OCI-M1 (cell line): ENCODE measurements at regions not wholly inside any gene's neighbourhood (a gene's known extent, or its start where the extent isn't known, plus 50 kb on each side); places are given as distances from the start of the nearest gene placed in this dataset.

ENCODE experiments used
- DNase-seq: peaks from one replicate; lab custom pipeline; 2025; lab: John Stamatoyannopoulos, UW

DNA sequence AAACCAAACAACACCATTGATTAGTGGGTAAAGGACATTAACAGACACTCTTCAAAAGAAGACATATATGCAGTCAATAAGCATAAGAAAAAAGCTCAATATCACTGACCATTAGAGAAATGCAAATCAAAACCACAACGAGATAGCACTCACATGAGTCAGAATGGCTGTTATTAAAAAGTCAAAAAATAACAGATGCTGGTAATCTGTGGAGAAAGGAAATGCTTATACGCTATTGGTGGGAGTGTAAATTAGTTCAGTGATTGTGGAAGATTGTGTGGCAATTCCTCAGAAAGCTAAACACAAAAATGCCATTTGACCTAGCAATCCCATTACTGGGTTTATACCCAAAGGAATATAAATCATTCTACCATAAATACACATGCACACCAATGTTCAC, 182.6 kb downstream of the TRPC6 start:
- no peak for DNase-seq

DNA sequence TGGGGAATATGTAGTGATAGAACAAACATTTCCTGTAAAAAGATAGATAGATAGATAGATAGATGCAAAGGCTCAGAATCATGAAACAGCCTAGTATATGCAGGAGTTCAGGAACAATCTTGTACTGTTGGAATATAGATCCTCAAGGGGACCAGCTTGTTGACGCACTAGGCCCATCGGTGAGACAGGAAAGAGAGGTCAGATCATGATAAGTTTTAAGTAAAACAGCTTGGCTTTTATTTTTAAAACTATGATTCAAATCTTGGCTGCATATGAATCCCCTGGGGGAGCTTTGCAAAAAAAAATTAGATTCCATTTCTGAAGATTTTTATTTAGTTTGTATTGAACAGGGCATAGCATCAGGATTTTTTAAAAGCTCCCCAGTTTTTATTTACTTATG, 185.8 kb downstream of the TRPC6 start:
- DNase-seq = no peak

DNA sequence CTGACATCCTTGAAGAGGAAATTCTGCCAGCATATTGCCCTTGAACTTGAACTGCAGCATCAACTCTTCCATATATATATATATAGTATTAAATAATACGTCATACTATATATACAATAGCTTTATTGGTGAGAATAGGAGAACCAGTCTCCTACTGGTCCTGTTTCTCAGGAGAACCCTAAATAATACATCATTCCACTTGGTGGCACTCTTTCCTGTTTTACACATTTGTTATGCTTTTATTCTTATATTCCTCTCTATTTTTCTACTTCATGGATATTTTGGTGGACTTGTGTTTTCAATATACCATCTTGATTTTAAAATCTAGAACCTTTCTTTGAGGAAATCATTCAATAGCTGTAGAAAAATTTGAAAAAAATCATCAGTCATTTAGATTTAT, 193.3 kb downstream of the TRPC6 start:
- DNase-seq = peak; percentile 26

DNA sequence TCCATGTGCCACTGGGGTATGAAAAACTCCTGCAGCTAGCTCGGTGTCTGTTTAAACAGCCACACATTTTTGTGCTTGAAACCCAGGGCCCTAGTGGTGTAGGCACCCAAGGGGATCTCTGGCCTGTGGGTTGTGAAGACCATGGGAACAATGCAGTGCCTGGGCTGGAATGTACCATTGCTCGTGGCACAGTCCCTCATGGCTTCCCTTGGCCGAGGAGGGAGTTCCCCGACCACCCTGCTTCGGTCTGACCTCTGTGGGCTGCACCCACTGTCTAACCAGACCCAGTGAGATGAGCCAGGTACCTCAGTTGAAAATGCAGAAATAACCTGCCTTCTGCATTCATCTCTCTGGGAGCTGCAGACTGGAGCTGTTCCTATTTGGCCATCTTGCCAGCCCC, 214.0 kb downstream of the TRPC6 start:
- no peak for DNase-seq

DNA sequence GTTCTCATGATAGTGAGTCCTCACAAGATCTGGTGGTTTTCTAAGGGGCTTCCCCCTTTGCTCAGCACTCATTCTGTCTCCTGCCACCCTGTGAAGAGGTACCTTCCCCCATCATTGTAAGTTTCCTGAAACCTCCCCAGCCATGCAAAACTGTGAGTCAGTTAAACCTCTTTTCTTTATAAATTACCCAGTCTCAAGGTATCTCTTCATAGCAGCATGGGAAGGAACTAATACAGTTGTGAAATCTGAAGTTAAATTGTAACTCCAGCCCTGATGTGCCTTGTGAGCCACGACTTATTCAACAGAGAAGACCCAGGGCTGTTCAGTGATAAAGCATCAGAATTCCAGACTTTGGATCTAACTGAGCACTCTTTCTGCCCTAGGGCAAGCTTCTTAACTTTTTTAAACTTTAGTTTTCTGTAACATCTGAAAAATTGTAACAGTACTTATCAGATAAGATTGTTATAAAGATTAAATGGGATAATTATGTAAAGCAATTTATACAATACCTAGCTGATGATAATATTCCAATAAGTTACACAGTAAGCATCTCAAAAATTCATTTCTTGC, 220.0 kb downstream of the TRPC6 start:
- DNase-seq = no peak

DNA sequence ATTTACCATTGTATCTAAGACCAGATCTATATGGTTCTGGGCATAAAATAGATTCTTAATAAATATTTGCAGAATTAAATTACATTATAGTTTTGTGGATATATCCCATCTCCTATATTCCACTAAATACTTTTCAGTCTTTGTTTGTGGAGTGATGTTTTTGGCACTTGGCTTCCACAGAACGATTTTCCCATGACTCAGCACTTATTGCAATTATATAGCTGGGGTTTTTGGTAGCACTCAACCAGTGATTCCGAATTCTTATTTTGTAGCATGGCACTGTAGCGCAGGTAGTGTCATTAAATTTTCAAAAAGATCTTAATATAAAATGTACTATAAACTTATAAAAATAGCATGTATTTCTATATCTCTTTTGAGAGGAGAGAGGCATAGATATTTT, 221.2 kb downstream of the TRPC6 start:
- no peak for DNase-seq

DNA sequence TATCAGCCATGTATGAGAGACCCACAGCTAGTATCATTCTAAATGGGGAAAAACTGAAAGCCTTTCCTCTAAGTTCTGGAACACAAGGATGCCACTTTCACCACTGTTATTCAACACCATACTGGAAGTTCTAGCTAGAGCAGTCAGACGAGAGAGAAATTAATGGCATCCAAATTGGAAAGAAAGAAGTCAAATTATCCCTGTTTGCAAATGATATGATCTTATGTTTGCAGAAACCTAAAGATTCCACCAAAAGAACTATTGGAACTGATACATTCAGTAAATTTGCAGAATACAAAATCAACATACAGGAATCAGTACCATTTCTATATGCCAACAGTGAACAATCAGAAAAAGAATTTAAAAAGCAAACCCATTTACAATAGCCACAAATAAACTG, 226.0 kb downstream of the TRPC6 start:
- DNase-seq = no peak

GRCh38 chr11:101354801-101355200, 225.2 kb upstream of the PGR start:
- DNase-seq = no peak

DNA sequence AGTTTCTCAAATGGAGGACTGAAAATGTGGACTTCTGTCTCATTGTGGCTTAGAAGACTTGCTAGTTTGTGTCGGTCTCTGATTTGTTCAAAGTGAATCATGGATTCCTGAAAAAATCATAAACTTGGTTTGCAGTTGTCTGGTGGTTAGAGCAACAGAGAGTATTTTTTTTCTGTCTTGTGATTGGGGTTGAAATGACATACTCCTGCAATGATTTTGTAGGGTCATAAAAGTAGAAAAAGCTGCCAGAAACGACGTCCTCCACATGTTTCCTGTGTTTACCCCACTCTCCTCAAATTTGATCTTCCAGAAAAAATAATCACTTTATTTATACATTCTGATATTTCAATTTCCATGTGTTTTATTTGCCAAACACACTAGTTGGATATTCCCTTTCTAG, 219.2 kb upstream of the PGR start:
- no peak for DNase-seq

DNA sequence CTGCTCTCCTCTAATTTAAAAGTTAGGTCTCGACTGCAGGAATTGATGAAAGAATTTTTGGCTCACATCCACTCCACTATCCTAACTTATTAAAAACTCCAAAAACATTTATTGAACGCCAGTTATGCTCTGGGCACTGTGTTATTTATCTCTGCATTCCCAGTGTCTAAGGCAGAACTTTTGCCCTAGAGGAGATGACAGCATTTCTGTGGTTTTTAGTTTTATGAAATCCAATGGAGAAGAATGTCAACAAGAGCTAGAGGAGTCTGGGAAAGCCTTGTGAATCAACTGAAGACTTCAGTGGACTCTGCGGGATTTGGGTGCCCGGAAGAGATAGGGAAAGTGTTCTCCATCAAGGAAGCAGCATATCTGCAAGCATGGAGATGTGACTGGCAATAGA, 217.0 kb upstream of the PGR start:
- no peak for DNase-seq

- DNase-seq = no peak
Observed at GRCh38 chr11:101345891-101346290, 216.3 kb upstream of the PGR start.

- no peak for DNase-seq
Observed at GRCh38 chr11:101342307-101342706, 212.7 kb upstream of the PGR start.

DNA sequence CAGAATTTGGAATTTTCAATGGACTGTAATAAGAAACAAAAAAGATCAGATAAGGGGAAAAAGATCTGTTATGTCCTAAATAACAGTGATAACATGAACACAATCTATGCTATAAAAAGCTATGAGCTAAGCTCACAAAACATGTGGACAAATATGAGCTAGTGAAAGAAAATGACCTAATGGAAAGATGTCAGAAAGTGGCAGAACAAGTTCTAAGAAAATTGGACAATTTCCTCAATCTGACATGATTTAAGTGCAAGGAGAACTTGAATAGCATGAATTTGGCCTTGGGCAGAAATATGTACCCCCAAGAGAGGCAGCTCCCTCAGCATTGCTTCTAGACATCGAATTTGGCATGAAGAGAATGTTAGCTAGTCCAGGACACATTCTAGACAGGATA, 212.0 kb upstream of the PGR start:
- no peak for DNase-seq

DNA sequence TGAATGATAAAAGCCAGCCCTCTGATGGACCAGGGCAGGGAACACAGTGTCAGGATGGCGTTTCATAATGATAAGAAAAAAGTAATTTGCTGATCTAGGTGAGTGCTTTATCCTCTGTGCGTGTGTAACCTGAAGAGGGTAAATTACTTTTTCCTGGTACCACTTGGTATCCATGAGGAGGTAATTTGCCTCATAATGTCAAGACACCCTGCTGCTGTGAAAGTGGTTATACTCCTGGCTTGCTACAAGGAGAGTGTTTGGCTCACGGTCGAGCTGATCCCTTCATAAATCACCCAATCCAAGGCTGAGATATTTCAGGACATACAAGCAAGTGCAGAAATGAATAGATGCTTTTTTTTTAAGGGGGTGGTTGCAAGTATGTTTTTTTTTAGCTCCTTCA, 207.2 kb upstream of the PGR start:
- DNase-seq = no peak

DNA sequence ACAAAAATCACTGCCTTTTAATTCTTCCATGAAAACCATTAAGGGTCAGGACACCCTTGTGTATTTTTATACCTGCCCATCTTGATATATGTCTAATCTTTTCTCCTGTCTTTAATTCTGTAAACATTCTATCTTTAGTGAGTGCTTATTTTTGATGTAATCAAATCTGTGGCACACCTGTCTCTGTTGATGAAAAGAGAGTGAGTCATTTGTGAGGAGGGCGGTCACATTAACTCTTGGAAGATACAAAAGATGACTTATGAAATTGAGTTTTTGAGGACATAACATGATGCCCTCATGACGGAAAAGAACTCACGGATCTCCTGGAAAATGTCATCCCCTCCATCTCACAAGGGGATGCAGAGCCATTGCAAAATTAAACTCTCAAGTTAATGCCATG, 206.5 kb upstream of the PGR start:
- no peak for DNase-seq

GRCh38 chr11:101334581-101334980, 205.0 kb upstream of the PGR start:
- DNase-seq = no peak

GRCh38 chr11:101331411-101331810, 201.8 kb upstream of the PGR start:
- DNase-seq = no peak

DNA sequence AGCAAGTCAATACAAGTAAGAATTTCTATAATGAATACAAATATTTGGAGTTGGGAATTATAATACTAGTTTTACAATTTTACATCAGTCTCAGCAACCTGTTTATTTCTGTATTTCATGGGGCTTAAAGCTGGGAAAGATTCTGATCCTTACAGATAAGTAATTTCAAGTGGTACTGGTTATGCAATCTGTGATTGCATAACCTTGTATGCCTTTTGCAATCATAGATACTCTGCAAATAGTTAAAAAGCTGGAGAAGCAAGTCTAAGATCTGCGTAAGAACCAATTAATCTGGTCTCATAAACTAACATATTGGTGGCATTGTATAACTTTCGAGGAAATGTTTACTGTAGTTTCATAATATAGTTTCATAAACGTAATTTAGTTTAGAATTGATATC, 198.3 kb upstream of the PGR start:
- peak; percentile 44 for DNase-seq

DNA sequence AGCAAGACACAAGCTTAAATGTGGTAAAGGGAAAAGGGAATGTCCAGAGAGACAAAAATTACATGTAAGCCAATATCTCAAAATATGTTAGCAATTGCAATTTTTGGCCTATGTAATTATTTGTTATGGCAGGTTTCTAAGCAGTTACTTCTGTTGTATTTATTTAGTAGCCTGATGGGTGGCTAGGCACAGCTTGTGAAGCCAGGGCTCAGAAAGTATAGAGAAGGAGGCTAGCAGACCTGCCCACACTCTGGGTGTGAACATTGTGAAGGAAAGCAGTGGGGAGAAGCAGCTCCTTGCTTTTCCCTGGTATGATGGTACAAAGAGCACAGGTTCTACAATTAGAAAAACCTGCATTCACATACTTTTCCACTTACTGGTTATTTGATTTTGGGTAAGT, 196.5 kb upstream of the PGR start:
- no peak for DNase-seq

DNA sequence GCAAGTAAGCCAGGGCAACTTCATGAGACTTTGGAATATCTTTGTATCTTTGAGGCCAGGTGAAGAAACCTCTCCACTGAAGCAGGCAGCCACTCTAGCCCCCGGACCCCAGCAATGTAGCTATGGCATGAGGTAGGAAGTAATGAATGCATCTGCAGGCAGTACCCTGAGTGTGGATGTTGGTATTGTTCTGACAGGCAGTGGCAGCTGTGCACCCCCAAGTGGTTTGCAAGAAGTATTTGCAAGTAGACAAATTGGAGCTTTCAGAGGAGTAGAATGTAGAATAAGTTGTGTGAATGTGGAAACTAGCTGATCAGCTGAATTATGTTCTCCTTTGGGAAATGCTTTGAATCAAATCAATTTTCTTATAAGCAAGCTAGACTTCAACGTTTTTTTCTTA, 194.4 kb upstream of the PGR start:
- DNase-seq = peak; percentile 12

DNA sequence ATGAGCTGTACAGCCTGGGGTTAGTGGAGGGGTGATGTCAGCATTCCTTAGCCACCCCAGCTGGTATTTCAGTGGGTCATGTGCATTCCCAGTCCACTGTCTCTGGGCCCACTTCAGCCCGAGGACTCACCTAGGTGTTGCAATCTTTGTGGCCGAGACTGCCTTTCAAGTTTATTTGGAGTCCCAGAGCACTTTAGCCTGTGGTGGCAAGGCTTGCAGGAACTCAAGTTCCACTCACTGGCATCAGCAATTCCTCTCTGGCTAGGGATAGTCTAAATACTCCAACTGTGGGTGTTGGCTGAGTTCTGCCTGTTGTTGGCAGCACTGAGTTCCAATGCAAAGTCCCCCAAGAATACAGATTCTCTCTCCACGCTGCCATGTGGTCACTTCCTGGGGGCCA, 191.6 kb upstream of the PGR start:
- DNase-seq = no peak

- DNase-seq = no peak
Observed at GRCh38 chr11:101306721-101307120, 177.1 kb upstream of the PGR start.

GRCh38 chr11:101305496-101305895, 175.9 kb upstream of the PGR start:
- DNase-seq = no peak

DNA sequence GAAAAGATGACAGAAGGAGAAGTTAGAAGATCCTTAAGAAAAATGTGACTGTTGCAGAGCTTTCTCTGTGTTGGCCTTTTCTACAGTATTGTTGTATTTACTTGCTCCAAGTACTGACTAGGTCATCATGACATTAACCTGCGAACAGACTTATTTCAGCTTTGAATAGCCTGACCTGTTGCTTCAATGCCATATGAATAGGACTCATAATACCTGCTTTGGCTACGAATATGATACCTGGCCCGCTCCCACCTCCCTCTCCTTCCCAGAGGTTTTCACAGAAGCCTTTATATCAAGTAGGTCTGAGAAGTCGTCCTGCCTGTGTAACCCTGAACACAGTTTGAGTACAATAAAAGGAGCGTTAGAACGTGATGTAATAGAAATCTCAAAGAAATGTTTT, 169.6 kb upstream of the PGR start:
- no peak for DNase-seq

- DNase-seq = no peak
Observed at GRCh38 chr11:101296896-101297295, 167.3 kb upstream of the PGR start.
